Tibial nerve (tissue), 4 donors: ENCODE measurements at regions not wholly inside any gene's neighbourhood (a gene's known extent, or its start where the extent isn't known, plus 50 kb on each side); places are given as distances from the start of the nearest gene placed in this dataset.

Experiments used
- CTCF ChIP-seq, 5 experiments: fragments of 200-600 bp in 3 of 5; fragments of 450-650 bp in 2 of 5; sonication (generic) in 3 of 5; IDR thresholded peaks; one replicate each; pipeline ENCODE4 v1.5.1; 2016 to 2019; ENCODE audit warnings: antibody characterized with exemption in 5 of 5, mild to moderate bottlenecking in 3 of 5, moderate library complexity in 2 of 5
- EP300 ChIP-seq, 2 donors: sonication (generic); formaldehyde crosslinking; IDR thresholded peaks; one replicate each; pipeline ENCODE4 v1.6.1; 2017; ENCODE audit warnings: antibody characterized with exemption in 2 of 2, mild to moderate bottlenecking in 1 of 2
- POLR2A ChIP-seq, 2 donors: fragments of 450-650 bp; IDR thresholded peaks; one replicate each; pipeline ENCODE4 v1.6.1; 2017; ENCODE audit warnings: antibody characterized with exemption in 2 of 2, mild to moderate bottlenecking in 2 of 2, moderate library complexity in 2 of 2

GRCh38 chr4:128376958-128377357, 89.3 kb upstream of the PGRMC2 start:
- TF ChIP-seq CTCF (IDR thresholded peaks at IDR 0.05) (no peak), POLR2A (IDR thresholded peaks at IDR 0.05) (no peak), EP300 (IDR thresholded peaks at IDR 0.05) (no peak)
